Stimulated activated naive CD4-positive, alpha-beta T cell treated with Interleukin-2 at 50 U/mL for 16 hours (primary cell): ENCODE measurements at regions not wholly inside any gene's neighbourhood (a gene's known extent, or its start where the extent isn't known, plus 50 kb on each side); places are given as distances from the start of the nearest gene placed in this dataset.
A peak's percentile ranks its signal among the peaks of the same experiment; 100 is the strongest.
"Not testable (repeated sequence)": the region's sequence is repeated elsewhere in the genome, so short reads cannot be mapped to it uniquely, and the experiment has no call there.

Experiments used
- DNase-seq: peaks from one replicate; lab custom pipeline; 2025; lab: John Stamatoyannopoulos, UW

GRCh38 chr20:36082315-36082915, 72.1 kb upstream of the EPB41L1 start:
- no peak for DNase-seq

- DNase-seq, result not testable (repeated sequence)
Measured at GRCh38 chr20:36083200-36083599, 71.3 kb upstream of the EPB41L1 start.

GRCh38 chr20:36084356-36084755, 70.2 kb upstream of the EPB41L1 start:
- DNase-seq, result no peak

- no peak for DNase-seq
Measured at GRCh38 chr20:36084897-36085613, 69.5 kb upstream of the EPB41L1 start.

GRCh38 chr20:36085686-36086267, 68.8 kb upstream of the EPB41L1 start:
- no peak for DNase-seq

- DNase-seq, result no peak
Measured at GRCh38 chr20:36086767-36087166, 67.8 kb upstream of the EPB41L1 start.

- DNase-seq, result no peak
Measured at GRCh38 chr20:36090223-36090622, 64.3 kb upstream of the EPB41L1 start.

- DNase-seq, result no peak
Measured at GRCh38 chr20:36091561-36092397, 62.8 kb upstream of the EPB41L1 start.

GRCh38 chr20:36092398-36093024, 62.0 kb upstream of the EPB41L1 start:
- no peak for DNase-seq

GRCh38 chr20:36093025-36093803, 61.3 kb upstream of the EPB41L1 start:
- peak; percentile 28 for DNase-seq

GRCh38 chr20:36093804-36094145, 60.8 kb upstream of the EPB41L1 start:
- no peak for DNase-seq

- no peak for DNase-seq
Measured at GRCh38 chr20:36094497-36094896, 60.0 kb upstream of the EPB41L1 start.

- no peak for DNase-seq
Measured at GRCh38 chr20:36096435-36096834, 58.1 kb upstream of the EPB41L1 start.

GRCh38 chr20:36097337-36098151, 57.0 kb upstream of the EPB41L1 start:
- no peak for DNase-seq

GRCh38 chr20:36098364-36098763, 56.2 kb upstream of the EPB41L1 start:
- no peak for DNase-seq

- DNase-seq, result no peak
Measured at GRCh38 chr20:36099106-36099505, 55.4 kb upstream of the EPB41L1 start.

GRCh38 chr20:36101192-36101591, 53.3 kb upstream of the EPB41L1 start:
- no peak for DNase-seq

GRCh38 chr20:36102306-36102705, 52.2 kb upstream of the EPB41L1 start:
- no peak for DNase-seq

- no peak for DNase-seq
Measured at GRCh38 chr20:36102809-36103596, 51.5 kb upstream of the EPB41L1 start.

GRCh38 chr20:36104244-36104643, 50.3 kb upstream of the EPB41L1 start:
- DNase-seq, result no peak
